HL-60/S4 (cell line): ENCODE measurements at regions not wholly inside any gene's neighbourhood (a gene's known extent, or its start where the extent isn't known, plus 50 kb on each side); places are given as distances from the start of the nearest gene placed in this dataset.
"Not testable (repeated sequence)": the region's sequence is repeated elsewhere in the genome, so short reads cannot be mapped to it uniquely, and the experiment has no call there.

Experiments
- in situ Hi-C: fragments of 300-500 bp; cut with MboI; formaldehyde crosslinking; loops from 2 replicates; pipeline ENCODE4 v1.14.3; 2022; ENCODE audit warnings: low sequenced_read_pairs

DNA sequence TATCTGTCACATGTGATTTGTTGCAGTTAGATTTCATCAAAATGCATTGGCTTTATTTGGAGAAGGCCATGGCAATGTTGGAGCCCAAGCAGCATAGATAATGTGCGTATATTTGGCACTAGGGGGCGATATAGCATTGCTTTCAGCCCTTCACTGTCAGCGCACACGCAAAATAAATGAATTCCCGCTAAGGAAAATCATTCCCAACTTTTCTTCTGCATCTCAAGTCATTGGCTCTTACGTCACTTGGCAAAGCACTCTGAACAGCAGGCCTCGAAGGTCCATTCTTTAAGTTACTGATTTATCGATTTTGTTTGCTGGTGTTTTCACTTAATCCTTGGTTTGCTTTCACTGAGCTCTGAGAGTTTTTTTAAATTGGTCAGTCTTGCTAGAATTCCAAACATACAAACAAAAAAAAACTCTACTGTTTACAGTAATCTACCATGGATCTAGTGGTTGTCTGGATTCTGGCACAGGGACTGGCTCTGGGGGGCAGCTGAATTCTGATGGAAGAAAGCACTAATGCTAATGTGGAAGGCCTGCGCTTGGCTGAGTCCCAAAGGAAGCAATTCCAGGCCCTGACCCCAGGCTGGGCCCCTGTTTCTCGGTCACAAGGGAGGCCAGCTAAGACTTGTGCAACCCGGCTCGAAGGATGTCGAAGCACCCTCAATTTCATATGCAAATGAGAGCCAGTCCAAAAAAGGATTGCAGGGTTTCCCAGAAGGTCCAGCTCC, 97.7 kb upstream of the IPO5 start:
- in situ Hi-C loops: loop anchor here (25.0 kb wide), 2 partner anchors 807 to 982 kb away; no protein-coding TSS in a partner anchor

DNA sequence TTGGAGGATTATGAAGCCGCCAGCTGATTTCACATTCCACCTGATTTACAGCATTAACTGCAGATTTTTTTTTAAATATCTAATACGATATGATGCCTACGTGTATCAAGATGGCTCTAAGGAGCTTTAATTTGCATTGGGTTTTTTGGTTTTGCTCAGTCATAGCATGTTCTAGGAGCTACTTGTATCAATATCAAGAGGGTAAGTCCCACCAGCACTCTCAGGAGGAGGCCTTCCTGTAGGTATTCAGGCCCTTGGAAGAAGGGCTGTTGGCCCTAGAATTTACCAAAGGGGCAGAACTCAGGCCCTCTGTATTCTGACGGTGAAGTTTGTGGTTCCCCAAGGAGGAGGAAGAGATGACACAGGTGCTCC, 97.2 kb upstream of the IPO5 start:
- in situ Hi-C loops: loop anchor here (25.0 kb wide), 2 partner anchors 806 to 981 kb away; no protein-coding TSS in a partner anchor

DNA sequence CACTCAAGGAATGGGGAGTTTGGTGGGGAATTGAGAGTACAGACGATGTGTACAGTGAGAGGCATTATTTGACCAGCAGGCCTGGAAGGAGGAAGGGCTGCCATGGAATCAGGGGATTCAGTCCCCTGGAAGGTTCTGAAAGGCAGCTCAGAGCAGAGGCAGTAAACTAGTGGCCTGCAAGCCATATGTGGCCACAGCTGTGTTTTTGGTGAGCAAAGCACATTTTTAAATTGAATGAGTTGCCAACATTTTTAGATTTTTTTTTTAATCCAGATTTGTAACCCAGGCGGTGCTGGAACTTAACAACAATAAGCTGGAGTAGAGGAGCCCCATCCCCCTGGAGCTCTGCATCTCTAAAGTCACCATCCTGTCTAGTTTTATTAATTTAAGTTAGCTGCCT, 95.3 kb upstream of the IPO5 start:
- in situ Hi-C loops: loop anchor here (25.0 kb wide), 2 partner anchors 804 to 979 kb away; no protein-coding TSS in a partner anchor

DNA sequence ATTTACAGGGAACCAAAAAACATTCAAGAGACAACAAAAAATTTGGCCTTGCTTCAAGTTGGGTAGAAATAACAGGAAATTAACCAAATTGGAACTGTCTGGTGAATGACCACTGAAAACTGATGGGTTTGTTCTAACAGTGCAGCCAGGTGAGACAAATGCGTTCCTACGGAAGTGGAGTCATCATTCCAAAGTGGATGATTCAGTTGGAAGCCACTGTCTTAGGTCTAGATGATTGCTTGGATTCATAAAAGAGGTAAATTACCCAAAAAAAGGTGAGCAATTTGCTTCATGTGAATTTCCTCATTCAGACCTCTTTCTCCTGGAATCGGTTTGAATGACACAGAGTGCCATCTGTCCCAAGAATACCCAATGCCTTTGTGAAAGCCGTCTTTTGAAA, 87.1 kb upstream of the IPO5 start:
- in situ Hi-C loops: loop anchor here (25.0 kb wide), 2 partner anchors 796 to 971 kb away; no protein-coding TSS in a partner anchor

DNA sequence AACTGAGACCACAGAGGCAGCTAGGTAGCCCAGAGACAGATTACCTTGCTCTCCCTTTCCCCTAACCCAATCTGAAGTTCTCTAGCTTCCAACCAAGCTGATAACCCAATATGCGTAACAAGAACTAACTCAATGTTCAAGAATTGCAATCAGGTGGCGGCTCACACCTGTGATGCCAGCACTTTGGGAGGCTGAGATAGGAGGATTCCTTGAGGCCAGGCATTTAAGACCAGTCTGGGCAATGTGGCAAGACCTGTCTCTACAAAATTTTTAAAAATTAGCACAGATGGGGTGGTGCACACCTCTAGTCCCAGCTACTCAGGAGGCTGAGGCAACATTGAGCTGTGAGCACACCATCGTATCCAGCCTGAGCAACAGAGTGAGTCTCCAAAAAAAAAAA, 86.7 kb upstream of the IPO5 start:
- in situ Hi-C loops: loop anchor here (25.0 kb wide), 2 partner anchors 796 to 971 kb away; no protein-coding TSS in a partner anchor

DNA sequence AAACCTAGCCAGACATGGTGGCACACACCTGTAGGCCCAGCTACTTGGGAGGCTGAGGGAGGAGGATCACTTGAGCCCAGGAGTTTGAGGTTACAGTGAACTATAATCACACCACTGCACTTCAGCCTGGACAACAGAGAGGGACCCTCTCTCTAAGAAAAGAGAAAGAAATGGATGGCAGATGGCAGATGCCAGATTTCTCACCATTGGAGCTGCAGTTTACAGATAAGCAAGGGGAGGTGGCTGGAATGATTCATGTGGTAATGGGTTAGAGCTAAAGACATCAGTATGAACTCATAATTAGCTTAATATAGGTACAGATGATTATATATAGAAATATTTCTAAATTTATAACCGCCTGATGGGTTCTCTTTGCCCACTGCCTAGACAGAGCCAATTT, 80.1 kb upstream of the IPO5 start:
- in situ Hi-C loops: loop anchor here (25.0 kb wide), 2 partner anchors 789 to 964 kb away; no protein-coding TSS in a partner anchor

DNA sequence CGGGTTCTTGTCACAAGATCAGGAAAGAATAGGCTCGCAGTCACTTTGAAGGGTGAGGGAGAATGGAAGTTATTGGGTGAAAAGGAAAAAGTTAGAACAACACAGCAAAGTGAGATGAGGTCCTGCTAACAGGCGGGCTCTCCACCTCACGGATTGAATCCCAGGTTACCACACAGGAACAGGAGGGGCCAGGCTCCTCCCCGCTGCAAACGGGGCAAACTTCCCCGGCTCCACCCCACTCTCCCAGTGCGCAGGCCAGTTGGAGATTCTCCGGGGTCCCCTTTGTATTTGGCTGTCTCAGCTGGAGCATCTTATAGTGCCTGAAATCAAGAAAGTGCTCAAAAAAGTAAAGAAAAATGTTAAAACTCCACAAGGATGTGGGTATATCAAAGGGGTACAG, 78.3 kb upstream of the IPO5 start:
- in situ Hi-C loops: no loop called here

DNA sequence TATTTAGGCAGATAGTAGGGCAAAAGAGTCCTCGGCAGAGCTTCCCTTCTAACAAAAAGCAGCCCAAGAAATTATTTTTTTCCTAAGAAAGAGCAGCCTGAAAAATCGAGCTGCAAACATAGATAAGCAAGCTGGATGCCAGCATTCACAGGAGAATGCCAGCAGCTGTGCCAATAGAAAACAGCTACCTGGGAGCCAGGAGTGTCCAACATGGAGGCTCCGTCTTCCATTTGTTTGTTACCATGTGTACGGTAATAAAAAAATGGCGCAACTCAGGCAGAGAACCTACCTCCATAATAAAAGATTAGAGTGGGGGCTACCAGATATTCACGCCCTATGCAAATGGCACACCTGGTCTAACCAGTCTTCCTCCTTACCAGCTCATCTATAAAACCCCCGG, 77.6 kb upstream of the IPO5 start:
- in situ Hi-C loops: no loop called here

DNA sequence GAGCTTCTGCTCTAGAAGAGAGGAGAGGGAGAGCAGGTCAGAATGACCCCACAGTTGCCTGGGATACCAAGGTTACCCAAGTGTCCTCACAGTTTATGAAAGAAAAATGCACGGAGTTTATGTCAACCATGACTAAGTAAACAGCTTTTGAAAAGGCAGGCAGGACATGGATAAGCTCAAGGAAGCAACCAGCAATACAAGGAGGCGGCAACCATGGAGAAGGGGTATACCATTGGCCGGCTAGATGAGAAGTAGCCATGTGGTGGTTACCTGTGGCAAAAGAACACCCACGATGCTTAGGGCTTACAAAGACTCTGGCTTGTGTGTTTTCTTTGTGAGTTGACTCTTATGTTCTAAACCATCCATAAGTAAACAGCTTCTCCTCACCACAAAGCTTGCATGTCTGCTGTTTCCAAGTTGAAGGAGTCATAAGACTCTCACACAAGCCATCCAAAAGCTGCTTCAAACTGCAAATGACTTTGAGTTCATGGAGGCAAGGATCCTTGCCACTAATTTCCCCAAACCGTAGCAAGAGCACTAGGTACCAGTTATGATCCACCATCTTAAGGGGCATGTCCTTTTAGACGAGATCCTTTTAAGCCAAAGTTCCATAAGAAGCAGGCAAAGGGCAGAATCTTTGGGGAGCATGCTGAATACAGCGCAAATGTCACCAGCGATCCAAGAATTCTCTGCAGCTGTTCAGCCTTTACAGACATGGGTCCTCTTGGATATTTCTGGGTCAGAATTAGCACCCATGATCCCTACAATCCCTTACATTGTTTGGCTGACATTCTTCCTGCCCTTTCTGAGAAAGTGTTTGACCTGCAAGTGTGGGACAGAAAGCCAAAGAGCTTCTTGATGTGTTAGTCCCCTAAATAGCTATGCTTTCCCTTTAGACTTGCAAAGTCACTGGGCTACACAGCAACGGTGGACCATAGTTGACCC, 74.8 kb upstream of the IPO5 start:
- in situ Hi-C loops: no loop called here

DNA sequence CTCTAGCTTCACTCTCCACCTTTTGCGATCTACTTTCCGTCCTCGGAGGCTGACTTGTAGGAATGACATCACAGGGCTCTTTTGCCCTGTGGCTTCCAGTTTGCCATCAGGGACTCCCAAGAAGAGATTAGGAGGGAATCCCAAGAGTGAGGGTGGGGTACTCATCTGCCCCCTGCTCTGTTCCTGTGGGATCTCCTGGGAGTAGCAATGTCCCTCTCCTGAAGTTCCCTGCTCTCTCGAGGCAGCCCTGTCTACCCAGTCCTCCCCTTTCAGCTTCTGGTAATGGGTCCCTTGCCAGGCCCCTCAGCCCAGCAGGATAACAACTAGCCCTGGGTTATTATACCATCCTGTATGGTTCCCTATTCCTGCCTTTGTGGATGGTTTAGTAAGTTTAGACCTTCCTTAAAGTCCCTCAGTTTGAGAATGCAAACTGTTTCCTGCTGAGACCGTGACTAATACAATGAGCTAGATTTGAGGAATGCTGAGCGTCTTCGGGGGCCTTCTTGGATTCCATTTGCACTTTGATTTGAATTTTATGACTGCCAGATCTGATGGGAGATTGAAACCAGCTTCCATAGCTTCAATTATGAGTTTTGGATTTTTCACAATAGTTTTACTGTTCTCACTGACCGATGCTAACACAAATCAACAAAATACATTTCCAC, 73.7 kb upstream of the IPO5 start:
- in situ Hi-C loops: no loop called here

DNA sequence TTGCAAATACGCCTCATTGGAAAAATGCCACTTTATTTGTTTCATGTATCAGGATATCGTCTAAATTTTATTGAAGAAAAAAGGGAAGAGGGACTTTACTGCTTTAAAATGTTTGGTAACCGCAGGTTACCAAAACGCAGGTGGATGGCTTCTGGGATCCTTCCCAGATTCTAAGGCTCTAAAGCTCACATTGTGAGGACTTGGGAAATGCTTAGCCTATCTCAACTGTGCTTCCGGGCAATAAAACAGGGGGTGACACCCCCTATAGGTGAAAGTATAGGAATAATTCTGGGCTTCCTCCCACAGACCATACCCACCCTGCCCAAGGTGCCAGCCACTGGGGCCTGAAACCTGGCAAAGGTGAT, 73.2 kb upstream of the IPO5 start:
- in situ Hi-C loops: no loop called here

DNA sequence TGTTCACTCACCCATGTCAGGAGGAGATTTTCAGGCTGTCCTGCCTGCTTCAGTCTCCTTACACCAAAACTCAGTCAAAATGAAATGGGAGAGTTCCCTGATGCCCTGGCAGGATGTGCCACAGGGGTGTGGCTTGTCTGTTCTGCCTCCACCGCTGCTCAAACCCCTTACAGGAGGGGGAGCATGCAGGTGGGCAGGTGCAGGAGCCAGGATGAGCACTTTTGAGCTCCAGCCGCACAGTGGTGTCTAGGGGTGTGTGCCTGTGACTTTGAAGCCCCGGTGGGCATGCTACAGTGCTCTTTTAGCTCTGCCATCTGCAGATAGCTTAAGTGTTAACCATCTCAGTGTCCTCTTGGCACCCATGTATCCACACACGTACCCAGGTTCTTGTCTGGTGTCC, 71.9 kb upstream of the IPO5 start:
- in situ Hi-C loops: no loop called here

DNA sequence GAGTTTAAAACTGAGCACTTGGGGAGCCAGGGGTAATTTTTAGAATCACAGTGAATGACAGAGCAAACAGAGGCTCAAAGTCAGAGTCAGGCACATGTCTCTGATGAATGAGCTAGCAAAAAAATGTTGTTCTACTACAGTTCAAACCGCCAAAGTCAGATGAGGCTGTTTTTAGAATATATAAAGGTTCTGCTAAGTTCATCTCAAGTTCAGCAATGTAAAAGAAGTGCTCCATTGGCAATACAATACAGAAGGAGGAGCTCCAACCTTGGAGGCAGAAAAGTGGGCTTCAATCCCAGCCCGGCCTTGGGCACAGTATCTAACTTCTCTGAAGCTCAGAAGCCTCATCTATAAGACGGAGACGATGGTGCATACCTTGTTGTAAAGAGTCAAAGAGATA, 70.1 kb upstream of the IPO5 start:
- in situ Hi-C loops: no loop called here

DNA sequence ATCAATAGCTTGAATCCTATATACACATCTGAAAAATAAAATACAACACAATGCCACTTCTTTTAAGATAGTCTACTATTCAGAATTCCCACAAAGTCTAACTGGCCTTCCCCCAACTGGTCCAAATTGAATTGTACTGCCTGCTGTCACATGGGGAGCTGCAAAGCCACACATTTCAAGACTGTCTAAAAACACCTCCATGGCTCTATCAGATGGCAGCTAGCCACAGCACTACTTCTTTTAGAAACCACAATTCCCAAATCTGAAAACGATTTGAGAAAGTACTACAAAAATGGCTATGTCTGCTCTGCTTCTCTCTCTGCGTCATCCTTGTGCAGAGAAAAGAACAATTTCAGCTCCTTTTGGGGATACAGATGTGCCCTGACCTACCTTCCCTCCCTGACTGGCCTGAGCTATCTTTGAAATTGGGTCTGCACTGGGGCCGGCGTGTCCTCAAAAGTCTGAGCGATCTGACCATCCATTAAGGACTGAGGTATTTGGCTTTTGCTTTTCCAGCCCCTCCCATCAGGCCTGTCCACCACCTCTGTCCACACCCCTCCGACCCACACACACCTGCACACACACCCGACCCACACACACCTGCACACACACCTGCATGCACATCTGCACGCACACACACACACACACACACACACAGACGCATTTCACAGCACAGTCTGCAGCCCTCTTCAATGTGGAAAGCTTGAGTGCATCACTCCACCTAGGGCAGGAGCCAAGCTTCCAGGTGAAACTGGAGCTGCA, 68.6 kb upstream of the IPO5 start:
- in situ Hi-C loops: no loop called here

DNA sequence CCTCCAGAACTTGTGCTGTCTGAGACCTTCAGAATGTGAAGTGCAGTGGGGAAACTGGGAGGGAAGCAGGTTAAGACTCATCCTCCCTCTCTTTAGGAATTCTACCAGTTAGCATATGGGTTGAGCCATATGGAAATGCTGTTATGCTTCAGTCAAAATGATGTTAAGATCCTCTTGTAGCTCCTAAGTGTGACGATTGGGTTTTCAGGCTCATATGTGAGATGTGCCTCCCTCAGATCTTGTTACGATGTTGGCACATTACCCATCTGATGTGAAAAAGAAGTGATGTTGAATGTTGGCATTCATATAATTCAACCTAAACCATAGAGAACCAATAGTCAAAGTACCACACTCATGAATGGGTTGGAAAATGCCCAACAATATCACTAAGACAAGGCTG, 67.8 kb upstream of the IPO5 start:
- in situ Hi-C loops: no loop called here

DNA sequence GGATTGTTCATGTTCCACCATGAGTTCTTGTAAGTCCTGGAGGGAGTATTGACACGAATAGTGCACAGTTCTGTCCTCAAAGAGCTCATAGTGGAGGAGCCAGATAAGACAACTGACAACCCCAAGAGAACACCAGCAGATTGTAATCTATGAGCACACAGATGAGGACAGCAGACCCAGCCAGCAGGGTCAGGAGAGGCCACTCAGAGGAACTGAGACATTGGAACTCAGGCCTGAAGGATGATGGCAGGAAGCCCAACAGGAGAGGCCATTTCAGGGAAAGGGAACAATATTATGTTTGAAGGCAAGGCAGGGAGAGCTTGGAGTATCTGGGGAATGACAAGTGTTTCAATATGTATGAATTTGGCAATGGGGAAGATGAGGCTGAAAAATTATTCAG, 63.7 kb upstream of the IPO5 start:
- in situ Hi-C loops: no loop called here

DNA sequence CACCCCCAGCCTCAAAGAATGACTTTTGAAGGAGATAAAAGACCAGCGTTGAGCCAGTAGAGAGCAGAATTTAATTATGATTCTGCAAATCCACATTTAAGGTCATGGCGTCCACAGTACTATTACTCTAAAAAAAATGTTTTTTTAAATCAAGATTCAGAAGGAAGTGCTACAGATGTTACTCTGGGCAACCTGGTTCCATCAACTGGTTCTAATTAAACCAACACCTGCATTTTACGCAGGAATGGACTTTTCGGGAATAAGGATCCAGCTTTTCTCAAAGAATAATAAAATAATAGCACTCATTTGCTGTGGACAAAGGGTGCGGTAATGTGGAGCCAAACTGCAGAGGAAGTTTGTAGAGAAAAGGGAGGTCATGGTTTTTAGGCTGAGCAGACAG, 62.9 kb upstream of the IPO5 start:
- in situ Hi-C loops: no loop called here

DNA sequence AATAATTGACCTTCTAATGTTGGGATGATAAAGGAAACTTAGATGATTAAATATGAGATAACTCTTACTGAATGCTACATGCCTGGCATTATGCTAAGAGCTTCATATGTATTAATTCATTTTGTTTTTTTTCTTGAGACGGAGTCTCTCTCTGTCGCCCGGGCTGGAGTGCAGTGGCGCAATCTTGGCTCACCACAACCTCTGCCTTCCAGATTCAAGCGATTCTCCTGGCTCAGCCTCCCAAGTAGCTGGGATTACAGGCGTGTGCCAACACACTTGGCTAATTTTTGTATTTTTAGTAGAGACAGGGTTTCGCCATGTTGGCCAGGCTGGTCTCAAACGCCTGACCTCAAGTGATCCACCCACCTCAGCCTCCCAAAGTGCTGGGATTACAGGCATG, 61.5 kb upstream of the IPO5 start:
- in situ Hi-C loops: not testable (repeated sequence)

DNA sequence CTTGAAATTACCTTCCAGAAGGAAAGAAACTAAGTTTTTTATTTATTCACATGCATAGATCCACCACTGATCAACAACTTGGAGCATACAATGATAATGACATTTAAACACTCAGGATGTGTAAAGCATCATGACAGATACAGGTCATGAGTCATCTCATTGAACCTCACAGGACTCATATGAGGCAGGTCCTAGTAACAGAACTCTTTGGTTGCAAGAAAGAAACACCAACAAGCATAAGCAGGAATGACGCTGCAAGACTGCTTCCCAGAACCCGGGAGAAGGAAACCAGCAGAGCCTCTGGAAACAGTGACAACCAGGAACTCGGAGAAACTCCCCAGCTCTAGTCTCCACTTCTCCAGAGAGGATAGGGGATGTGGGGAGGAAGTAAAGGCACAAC, 60.8 kb upstream of the IPO5 start:
- in situ Hi-C loops: no loop called here

DNA sequence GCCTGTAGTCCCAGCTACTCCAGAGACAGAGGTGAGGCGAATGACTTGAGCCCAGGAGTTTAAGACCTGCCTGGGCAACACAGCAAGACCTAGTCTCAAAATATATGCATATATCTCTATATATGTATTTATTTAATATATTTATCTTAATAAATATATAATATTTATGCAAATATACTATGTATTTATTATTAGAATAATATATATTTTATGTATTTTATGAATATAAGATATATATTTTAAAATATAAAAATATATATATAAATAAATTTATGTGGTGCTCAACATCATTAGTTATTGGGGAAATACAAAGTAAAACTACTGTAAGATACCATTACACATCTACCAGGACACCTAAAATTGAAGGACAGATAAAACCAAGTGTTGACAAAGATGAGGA, 58.1 kb upstream of the IPO5 start:
- in situ Hi-C loops: no loop called here

DNA sequence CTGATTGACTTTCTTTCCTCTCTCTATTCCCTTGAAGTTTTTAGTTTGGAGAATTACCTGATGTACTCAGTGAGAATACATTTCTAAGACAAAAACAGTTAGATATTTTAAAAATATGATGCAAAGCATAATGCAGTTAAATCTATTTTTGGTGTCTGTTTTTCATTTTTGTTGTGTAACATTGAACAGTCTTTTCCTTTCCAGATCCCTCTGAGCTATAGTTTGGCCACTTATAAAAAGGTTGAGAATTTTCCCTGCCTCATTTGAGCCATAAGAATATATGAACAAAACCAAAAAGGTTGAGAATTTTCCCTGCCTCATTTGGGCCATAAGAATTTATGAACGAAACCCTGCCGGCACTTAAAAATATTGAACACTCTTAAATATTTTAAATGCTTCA, 57.0 kb upstream of the IPO5 start:
- in situ Hi-C loops: no loop called here
